GM12872 (cell line): ENCODE measurements at regions not wholly inside any gene's neighbourhood (a gene's known extent, or its start where the extent isn't known, plus 50 kb on each side); places are given as distances from the start of the nearest gene placed in this dataset.

ENCODE experiments used
- TF ChIP-seq, protein P1 (sequence below): IDR thresholded peaks from 3 replicates; pipeline ENCODE4 v1.5.1; 2011; ENCODE audit warnings: low read depth, mild to moderate bottlenecking, low read length, moderate library complexity; ENCODE audit not compliant: insufficient read depth

DNA sequence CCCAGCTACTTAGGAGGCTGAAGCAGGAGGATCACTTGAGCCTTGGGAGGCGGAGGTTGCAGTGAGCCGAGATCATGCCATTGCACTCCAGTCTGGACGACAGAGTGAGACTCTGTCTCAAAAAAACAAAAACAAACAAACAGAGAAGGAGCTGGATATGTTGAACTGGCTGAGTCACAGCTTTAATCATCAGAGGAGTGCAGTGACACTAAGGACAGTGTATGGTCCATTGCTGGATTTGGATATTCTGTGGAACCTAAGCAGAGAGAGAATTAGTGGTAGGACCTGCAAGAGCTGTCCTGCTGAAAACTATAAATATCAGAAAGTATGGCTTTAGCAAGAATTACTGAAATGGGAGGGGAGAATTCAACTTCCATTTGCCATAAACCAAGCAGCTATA is 163.0 kb upstream of the PELI2 start:
- TF ChIP-seq, protein P1, sequence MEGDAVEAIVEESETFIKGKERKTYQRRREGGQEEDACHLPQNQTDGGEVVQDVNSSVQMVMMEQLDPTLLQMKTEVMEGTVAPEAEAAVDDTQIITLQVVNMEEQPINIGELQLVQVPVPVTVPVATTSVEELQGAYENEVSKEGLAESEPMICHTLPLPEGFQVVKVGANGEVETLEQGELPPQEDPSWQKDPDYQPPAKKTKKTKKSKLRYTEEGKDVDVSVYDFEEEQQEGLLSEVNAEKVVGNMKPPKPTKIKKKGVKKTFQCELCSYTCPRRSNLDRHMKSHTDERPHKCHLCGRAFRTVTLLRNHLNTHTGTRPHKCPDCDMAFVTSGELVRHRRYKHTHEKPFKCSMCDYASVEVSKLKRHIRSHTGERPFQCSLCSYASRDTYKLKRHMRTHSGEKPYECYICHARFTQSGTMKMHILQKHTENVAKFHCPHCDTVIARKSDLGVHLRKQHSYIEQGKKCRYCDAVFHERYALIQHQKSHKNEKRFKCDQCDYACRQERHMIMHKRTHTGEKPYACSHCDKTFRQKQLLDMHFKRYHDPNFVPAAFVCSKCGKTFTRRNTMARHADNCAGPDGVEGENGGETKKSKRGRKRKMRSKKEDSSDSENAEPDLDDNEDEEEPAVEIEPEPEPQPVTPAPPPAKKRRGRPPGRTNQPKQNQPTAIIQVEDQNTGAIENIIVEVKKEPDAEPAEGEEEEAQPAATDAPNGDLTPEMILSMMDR = no peak

DNA sequence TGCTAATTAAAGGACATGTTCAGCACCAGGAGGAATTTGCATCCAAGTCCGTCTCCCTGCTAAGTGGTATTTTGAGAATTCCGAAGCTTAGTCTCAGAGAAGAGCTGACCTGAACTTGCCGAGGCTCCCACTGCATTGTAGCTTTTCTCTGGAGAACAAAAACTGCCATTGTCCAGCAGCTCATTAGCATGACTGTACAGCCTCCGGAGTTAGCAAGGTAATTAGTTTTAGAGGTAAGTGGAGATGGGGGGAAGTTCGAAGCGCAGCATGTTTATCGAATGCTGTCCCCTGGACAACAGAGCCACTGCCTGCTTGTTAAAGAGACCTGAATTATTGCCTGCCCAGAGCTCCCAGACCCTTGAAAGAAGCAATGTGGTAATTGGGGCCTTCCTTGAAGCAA is 160.3 kb upstream of the PELI2 start:
- TF ChIP-seq, protein P1 = no peak

DNA sequence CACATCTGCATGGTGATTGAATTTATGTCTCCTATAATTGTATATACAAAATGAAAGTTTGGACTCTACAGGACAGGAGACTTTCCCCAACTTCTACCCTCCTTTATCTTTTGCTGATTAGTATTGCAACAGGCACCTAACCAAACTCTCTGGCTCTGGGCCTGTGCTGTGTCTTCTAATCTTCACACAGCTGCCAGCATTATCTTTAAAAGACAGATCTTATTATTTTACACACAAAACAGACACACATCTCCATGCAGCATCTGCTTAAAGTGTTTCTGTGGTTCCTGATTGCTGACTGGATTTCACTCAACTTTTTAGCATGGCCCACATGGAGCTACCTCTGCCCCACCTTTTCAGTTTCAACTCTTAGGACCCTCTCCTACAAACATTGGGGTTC is 154.9 kb upstream of the PELI2 start:
- TF ChIP-seq, protein P1 = no peak

DNA sequence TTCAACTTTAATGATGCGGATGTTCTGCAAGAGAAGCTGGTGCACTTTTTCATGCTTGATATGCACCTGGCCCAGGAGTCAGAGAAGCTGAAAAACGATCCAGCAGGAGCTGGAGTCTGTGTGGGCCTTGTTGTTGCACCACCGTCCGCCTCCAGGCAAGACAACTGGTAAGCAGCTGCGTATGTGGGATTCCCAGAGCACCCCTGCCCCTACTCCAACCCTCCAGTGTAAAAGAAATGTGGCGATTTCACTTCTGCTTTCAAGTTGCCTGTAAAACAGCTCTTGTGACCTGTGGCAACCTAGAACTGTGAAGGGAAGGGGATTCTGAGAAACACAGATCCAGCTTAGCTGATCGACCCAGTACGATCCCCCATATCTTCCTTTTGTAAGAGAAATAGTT is 154.1 kb upstream of the PELI2 start:
- TF ChIP-seq, protein P1 = no peak

DNA sequence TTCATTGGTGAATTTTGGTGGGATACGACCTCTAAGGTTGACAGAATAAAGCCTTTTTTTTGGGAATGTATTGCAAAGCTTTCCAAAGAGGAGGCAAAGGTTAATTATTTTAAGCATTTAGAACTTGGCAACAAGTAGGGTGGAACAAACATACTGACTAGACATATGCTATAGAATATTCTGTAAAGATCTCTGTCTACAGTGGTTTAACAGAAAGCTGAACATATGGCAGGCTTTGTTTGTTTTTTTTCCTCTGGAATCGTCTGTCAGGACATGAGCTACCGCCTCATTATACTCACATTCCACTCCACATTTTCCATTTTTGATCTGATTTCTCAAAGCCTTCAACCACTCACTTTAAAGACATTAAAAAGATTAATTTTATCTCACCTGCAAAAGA is 153.4 kb upstream of the PELI2 start:
- TF ChIP-seq, protein P1 = no peak

DNA sequence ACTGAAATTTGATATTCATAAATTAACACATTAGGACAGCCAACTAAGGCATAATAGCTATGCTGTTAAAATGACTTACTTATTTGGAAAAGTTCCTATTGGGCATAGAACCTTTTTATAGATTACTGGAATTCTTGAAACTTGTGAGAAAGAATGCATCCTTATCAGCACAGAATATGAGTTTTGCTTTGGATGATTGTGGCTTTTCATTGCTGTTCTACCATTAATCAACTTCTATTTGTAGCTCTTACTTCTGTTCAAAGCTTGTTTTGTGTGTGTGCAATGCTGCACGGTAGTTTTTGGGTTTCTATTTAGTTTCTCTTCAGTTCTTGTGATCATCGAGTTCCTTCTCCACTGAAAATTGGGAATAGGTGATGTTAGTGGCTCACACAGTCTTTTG is 152.4 kb upstream of the PELI2 start:
- TF ChIP-seq, protein P1 = no peak

DNA sequence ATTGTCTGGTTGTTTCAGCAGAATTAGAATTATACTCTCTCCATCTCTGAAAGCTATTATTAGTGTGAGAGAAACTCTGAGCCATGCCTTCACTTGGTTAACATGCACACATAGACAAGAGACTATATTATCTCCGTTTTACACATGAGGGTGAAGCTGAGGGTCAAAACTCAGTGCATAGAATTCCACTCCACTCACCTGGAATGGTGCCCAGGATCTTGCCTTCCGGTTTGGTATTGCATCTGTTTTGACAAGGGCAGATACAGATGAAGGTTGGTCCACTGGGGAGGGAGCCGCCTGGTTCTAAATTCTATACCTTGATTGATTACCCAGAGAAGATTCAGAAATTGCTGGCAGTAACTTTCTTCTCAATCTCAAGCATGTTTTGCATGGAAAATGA is 149.5 kb upstream of the PELI2 start:
- TF ChIP-seq, protein P1 = no peak

DNA sequence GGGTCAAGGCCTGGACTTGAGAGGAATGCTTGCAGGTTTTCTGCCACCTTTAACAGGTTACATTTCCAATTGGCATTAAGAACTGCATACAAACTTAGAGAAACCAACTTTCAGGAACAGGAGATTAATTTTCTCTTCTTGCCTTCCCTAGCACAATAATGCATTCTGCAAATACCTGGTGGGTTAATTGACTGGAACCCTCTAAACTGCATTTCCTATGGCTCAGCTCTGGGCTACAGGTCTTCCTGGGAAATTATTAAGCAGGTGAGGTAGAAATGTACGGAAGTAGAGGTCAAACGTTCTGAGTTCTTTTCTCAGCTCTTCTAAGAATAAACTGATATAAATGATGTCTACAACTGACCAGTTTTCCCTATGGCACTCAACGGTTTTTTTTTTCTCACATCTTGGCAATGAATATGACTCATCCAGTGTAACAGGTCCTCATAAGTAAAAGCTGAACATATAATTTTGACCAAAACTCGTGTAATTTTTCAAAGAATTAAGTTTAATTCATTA is 144.9 kb upstream of the PELI2 start:
- TF ChIP-seq, protein P1 = no peak
